HG03521 (cell line): ENCODE measurements at regions not wholly inside any gene's neighbourhood (a gene's known extent, or its start where the extent isn't known, plus 50 kb on each side); places are given as distances from the start of the nearest gene placed in this dataset.

Experiments used
- ATAC-seq: cut with Tn5 transposase; IDR thresholded peaks from one replicate; pipeline ENCODE4 v1.9.1; 2021; ENCODE audit warnings: mild to moderate bottlenecking, moderate library complexity; ENCODE audit not compliant: unreplicated experiment

DNA sequence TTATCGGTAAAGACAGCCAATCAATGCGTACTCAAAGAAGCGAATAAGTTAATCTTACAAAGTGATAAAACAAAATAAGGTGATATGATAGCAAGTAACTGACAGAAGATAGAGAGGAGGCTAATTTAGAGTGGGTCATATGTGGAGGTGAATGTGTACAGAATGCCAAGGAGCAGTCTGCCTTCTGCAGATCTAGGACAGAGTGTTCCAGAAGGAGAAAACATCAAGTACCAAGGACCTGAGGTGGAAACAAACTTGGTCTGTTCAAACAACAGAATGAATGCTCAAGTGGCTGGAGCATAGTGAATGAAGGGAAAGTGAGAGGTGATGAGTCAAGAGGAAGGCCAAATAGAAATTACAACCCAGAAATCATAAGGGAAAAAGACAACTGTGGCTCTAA is 170.3 kb upstream of the BMP4 start:
- ATAC-seq = no peak

DNA sequence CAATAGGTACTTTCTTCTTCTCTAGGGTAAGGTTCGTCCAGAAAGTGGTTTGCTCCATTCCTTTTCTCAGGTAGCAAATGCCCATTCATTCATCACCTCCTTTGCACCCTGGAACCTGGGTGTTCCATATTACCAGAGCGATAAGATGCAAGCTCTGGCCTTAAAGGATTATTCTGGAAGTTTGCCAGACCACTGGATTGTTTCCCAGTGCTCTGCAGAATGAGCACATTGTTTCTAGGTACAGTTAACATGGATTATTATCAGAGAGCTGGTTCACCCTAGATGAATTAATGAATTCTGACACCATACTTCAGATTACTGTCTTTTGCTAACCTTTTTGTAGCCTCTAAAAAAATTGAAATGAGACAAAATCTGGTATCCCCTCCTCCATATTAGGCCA is 170.9 kb upstream of the BMP4 start:
- no peak for ATAC-seq

DNA sequence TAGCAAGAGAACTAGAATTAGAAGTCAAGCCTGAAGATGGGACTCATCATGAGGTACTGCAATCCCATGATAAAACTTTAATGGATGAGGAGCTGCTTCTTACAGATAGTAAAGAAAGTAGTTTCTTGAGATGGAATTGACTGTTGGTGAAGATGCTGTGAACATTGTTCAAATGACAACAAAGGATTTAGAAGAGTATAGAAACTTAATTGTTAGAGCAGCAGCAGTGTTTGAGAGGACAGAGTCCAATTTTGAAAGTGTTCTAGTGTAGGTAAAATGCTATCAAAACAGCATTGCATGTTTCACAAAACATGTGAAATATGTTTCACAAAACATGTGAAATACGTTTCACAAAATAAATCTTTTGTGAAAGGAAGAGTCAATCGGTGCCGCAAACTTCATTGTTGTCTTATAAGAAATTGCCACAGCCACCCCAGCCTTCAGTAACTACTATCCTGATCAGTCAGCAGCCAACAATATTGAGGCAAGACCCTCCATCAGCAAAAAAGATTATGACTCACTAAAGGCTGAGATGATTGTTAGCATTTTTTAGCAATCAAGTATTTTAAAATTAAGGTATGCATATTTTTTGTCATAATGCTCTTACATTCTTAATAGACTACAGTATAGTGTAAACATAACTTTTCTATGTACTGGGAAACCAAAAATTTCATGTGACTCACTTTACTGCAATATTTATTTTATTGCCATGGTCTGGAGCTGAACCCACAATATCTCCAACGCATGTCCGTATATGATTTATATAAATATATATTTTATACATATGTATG is 173.4 kb upstream of the BMP4 start:
- ATAC-seq = no peak

DNA sequence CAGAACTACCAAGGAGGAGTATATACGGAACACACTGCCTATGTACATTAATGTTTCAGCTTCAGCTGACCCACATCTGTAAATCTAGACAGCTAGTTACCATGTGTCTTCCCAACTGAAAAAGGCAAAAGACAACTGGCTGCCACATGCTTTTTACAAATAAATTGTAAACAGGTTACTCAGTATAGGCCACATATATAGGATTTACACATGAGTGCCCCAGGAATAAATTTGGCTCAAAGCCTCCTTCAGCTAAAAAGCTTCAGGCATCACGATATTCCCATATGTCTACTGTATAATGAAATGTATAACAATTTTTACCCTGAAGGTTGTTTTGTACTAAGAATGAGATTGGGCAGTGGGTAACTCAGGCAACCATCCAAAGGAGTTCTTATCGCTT is 175.9 kb upstream of the BMP4 start:
- no peak for ATAC-seq

DNA sequence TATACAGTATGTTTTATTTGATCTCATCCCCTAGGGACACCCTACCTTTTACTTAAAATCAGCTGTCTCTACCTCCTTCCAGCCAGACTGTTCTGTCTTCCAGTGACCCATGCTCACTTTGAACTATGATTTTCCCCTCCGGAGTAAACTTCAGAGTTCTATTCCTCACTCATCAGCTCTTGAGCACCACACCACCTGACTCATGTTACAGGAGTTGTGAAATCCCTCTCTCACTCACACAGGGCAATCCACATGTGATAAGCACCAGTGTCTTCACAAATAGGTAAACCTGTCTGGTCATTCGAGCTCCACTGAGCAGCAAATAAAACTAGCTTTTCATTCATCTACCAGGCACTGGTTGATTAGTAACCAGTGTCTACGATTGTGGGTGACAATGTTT is 177.3 kb upstream of the BMP4 start:
- no peak for ATAC-seq

DNA sequence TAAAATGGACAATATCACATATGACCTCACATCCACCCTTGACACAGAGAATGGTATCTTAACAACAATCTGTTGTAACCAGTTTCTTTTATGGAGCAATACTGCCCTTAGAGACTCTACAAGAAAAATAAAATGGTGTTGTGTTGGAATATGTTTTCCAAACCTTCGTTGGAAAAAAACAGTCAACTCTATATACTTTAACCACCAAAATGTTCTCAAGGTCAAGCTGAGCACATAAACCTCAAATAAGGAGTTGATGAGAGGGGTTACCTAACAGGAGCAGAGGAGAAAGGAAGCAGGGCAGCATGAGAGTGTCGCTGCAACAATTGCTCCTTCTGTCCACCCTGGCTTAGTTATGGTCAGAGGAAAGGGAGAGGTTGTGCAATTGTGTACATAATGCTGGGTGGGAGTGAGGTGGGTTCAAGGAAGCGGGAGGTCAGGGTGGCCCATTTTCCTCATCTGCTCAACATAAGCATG is 179.2 kb upstream of the BMP4 start:
- no peak for ATAC-seq

DNA sequence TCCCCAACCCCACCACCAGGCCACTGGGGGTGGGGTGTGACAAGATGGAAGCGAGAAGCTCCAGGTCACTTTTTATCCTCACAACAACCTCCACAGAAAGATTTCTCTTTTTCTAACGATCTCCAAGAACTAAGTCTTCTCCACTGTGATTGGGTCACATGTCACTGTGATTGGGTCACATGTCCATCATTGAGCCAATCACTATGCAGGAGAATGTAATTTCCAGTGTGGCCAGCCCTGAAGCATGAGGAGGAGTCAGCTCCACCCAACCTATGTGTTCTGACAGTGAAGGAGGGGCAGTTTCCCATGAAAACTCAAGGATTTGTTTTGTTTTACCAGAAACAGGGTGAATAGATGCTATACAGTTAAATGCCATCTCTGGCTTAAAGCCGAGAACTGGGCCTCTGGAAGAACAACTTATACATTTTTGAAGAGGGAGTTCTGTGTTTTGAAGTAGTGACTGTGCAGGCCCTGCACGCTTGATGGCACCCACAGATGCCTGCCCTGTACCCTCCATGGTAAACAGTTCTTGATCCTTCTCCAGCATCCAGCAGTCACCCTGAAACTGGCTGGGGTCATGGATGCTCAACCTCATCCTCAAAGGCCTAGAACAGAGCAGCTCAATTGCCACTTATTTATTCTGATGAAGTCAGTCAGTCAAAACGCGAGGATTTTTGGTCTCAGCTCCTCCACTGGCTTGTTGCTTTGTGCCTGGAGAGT is 180.4 kb upstream of the BMP4 start:
- ATAC-seq = no peak

DNA sequence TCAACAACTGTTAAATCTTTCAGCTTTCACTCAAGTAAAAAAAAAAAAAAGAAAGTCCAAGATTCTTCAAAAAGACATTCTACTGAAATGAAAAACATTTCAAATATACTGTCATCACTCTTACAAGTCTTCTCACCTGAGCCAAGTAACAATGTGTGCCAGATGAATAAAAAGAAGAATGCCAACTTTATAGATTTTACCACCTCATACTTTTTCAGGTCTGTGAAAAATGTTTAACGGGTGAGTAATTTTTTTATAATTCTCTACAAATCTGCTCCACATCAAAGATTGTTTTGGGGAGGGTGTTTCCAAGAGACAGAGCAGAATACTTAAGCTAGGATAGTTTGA is 181.0 kb upstream of the BMP4 start:
- ATAC-seq = no peak

DNA sequence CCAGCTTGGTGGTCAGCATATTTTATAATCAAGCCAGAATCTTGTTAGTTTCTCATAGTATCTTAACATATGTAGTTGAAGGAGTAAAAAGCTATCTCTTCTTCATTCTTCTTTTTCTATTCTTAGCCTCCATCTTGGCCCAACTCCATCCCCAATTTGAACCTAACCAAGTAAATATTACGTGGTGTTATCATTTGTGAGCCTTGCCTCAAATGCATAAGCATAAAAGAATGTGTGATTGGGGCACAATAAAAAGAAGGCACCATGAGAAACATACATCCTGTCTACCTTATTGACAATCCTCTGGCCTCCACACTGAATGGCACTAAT is 181.4 kb upstream of the BMP4 start:
- no peak for ATAC-seq

DNA sequence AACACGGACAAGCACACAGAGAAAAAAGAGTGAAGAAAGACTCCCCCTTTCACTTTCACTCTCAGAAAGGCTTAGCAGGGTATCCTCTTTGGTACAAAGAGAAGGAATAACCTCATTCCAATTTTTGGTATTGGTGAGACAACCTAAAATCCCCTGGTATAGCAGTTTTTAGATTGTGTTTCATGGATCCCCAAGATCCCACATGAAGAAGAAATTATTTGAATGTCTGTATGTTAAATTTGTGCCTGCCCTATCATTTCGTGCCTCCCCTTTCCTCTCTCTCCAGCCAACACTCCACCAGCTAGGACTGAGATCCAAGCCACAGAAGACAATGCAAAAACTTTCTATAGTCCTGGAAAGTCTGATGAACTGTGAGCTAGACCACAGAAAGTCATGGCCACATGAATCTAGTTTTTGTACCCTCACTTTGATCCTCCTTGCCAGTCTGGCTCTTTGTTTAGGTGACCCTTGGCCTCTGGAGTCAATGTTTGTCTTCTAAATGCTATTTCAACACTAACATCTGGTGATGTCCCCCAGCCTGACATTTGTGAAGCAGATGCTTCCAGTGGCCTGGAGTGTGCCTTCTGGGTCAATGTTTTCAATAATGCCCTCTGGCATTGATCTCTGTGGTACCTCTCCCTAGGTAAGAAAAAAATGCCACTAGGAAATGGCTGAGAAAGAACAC is 181.9 kb upstream of the BMP4 start:
- no peak for ATAC-seq

DNA sequence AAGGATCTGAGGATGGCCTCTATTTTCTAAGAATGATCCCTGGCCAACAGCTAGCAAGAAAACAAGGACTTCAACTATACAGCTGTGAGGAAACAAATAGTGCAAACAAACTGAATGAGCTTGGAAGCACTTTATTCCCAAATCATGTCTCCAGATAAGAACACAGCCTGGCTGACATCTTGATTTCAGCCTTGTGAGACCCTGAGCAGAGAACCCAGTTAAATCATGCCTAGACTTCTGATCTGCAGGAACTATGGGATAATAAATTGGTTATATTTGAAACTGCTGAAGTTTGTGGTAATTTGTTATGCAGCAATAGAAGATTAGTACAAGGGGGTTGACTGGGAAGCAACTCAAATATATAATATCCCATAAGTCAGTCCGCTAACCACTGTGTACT is 183.9 kb upstream of the BMP4 start:
- ATAC-seq = no peak

DNA sequence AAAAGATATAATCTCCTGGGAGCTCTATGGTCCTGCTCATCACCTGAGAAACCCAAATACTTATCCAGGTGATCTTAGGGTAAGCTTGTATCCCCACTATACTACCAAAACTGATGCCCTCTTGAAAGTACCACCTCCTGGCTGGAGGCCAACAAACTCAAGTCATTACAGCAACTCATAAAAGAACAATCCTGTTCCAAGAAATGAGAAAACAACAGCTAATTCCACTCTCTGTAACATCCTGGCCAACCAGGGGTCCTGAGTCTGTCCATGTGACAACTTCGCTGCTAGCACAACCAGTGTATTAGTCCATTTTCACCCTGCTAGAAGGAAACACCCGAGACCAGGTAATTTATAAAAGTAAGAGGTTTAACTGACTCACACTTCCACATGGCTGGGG is 190.0 kb upstream of the BMP4 start:
- ATAC-seq = no peak

DNA sequence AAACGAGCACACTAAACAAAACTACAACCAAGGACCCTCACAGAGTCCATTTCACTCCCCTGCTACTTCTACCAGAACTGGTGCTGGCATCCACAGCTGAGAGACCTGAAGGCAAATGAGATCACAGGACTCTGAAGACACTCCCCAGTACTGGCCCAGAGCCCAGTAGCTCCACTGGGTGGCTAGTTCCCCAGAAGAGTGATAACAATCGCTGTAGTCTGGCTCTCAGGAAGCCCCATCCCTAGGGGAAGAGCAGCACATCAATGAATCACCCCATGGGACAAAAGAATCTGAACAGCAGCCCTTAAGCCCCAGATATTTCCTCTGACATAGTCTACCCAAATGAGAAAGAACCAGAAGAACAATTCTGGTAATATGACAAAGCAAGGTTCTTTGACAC is 190.7 kb upstream of the BMP4 start:
- no peak for ATAC-seq

DNA sequence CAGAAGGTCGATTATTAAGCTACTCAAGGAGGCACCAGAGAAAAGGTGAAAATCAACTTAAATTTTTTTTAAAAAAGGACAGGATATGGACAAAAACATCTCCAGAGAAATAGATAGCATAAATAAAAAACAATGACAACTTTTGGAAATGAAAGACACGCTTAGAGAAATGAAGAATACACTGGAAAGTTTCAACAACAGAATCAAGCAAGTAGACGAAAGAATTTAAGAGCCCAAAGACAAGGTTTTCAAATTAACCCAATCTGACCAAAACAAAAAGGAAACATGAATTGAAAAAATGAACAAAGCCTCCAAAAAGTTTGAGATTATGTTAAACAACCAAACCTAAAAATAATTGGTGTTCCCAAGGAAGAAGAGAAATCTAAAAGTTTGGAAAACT is 191.1 kb upstream of the BMP4 start:
- ATAC-seq = no peak

DNA sequence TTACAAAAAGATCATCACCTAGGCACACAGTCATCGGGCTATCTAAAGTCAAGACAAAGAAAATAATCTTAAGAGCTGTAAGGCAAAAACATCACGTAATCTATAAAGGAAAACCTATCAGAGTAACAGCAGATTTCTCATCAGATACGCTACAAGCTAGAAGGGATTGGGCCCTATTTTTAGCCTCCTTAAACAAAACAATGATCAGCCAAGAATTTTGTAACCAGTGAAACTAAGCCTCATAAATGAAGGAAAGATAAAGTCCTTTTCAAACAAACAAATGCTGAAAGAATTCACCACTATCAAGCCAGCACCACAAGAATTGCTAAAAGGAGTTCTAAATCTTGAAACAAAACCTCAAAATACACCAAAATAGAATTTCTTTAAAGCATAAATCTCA is 191.6 kb upstream of the BMP4 start:
- no peak for ATAC-seq

DNA sequence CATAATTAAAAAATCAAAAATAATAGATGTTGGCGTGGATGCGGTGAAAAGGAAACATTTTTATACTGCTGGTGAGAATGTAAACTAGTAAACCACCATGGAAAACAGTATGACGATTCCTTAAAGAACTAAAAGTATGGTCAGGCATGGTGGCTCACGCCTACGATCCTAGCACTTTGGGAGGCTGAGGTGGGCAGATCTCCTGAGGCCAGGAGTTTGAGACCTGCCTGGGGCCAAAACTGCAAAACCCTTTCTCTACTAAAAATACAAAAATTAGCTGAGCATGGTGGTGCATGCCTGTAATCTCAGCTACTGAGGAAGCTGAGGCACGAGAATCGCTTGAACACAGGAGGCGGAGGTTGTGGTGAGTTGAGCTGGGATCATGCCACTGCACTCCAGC is 195.7 kb upstream of the BMP4 start:
- ATAC-seq = no peak

DNA sequence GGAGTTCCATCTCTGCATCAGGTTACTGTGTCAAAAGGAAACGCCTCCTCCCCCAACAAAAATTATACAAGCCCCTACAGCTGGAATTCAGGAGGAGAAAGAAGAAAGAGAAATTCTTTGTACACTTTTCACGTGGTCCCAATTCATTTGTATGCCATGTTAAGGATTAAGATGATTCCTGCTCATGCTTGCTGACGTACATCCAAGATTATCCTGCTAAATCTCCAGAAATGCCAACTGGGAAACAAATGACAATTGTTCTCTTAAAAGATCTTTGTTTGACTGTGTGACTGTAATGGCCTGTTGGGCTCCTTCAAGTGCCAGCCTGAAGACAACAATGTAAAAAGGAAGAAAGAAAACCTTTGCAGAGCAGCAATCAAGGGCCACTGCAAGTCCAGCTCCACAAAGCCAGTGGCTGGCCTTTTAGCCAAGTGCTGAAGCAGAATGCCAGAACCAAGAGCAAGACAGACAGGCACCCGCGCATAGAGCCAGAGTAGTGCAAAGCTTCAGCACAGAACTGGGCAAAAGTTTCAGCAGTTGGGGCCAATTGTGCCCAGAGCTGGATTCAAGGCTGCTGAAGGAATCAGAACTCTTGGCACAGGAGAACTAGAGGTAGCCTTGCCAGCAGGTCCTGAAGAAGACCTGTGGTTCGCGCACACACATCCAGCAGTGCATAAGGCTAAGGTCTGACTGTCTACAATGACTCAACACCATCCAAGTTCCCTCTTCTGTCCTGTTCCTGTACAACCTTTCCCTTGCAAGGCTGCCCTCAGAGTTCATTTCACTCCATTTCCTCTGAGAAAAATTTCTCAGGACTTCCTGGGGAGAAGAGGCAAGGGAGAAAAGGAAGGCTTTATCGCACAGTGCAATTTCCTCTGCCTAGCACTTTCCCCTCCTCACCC is 209.7 kb upstream of the BMP4 start:
- no peak for ATAC-seq

DNA sequence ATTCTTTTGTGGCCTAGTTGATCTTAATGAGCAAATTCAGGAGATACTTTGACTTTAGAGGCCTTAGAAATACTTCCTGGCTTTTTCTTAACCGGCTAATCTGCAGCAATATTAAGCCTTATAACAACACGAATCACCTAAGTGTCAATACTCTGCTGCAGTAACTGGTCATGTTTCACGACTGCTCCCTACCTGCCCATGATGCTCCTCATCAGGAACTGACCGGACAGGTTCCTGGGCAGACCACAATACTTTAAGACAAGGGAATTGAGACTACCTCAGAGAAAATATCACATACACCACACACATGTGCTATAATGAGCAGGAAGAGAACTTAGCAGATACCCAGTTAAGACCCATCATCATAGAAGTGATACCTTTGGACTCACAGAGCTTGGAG is 211.9 kb upstream of the BMP4 start:
- ATAC-seq = no peak

DNA sequence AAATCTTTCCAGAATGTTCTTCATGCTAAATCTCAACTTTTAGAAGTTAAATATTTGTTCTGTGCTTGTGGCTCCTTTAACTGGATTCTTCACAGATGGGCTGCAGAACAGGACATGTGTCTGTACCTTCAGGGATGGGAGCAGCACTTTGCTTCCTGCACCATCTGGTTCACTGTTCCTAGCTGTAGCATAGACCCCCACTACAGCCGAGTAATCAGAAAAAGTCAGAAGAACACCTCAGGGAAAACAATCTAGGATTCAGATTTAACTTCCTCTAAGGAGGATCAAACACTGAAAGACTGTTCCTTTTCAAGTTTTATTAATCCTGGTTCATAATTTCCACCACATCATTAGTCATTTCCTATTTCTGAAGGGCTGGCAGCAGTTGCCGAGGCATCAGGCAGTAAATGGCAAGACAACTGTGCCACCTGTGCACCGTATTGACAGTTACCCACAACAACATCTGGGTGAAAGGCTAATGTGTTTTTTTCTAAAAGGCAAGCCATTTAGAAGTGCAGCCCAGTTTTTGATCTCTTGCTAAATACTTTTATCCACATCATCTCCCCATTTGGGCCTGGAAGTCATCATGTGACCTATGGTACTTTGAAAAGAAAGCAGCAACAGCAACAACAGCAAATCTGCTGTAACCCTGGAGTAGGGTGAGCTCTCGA is 212.8 kb upstream of the BMP4 start:
- ATAC-seq = no peak

DNA sequence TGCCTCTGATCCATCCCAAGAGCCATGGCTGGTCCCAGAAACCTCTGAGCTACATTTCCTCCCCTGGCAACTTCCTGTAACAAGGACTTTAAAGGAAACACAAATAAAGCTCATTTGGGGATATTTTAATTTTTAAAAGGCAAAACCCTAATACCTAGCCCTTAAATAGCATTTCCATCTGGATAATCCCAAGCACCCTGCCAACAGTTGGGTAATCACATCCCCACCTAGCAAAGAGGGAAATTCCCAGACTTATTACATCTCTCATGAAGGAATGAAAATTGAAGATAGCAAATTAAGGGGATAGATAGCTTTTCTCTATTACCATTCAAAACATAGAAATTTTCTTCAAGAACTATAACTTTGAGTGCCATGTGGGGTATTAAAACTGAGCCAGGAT is 213.7 kb upstream of the BMP4 start:
- ATAC-seq = no peak

DNA sequence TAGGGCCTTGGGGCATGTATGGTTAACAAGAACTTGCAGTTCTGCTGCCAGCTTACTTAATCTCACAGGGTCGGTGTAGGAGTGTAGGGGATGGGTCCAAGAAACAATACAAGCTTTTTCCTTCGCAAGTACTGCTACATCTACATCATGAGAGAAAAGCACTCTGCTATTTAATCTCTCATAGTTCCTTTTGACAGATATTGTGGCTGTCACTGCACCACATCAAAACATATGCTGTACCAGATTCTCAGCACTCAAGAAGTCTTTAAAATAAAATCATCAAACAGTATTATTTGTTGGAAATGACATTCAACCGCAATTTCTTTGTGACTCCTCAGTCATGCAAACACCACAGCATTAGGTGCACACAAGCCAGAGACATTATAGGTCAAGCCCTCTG is 215.5 kb upstream of the BMP4 start:
- no peak for ATAC-seq
